HG03460 (cell line): ENCODE measurements at regions not wholly inside any gene's neighbourhood (a gene's known extent, or its start where the extent isn't known, plus 50 kb on each side); places are given as distances from the start of the nearest gene placed in this dataset.

Experiments
- ATAC-seq: cut with Tn5 transposase; IDR thresholded peaks from one replicate; pipeline ENCODE4 v1.9.1; 2021; ENCODE audit not compliant: unreplicated experiment

- no peak for ATAC-seq
Measured at GRCh38 chr3:27935492-27935891, 213.4 kb upstream of the EOMES start.

GRCh38 chr3:27939521-27939920 is 217.4 kb upstream of the EOMES start:
- ATAC-seq = no peak

GRCh38 chr3:27939940-27940339 is 217.8 kb upstream of the EOMES start:
- ATAC-seq = no peak

GRCh38 chr3:27943106-27943505 is 221.0 kb upstream of the EOMES start:
- no peak for ATAC-seq

- no peak for ATAC-seq
Measured at GRCh38 chr3:27945229-27945628, 223.1 kb upstream of the EOMES start.

GRCh38 chr3:27960133-27960532 is 238.0 kb upstream of the EOMES start:
- ATAC-seq = no peak

GRCh38 chr3:27963519-27963918 is 241.4 kb upstream of the EOMES start:
- no peak for ATAC-seq

- ATAC-seq = no peak
Measured at GRCh38 chr3:27971600-27971999, 249.5 kb upstream of the EOMES start.

- ATAC-seq = no peak
Measured at GRCh38 chr3:27976933-27977332, 254.8 kb upstream of the EOMES start.

GRCh38 chr3:27978440-27978839 is 256.3 kb upstream of the EOMES start:
- ATAC-seq = no peak

- no peak for ATAC-seq
Measured at GRCh38 chr3:27985369-27986035, 255.9 kb upstream of the CMC1 start.

- ATAC-seq = no peak
Measured at GRCh38 chr3:27986234-27986879, 255.1 kb upstream of the CMC1 start.

- no peak for ATAC-seq
Measured at GRCh38 chr3:27990324-27990723, 251.1 kb upstream of the CMC1 start.

- ATAC-seq = no peak
Measured at GRCh38 chr3:27990837-27991236, 250.6 kb upstream of the CMC1 start.

- ATAC-seq = no peak
Measured at GRCh38 chr3:27993051-27993450, 248.4 kb upstream of the CMC1 start.

- no peak for ATAC-seq
Measured at GRCh38 chr3:28000608-28001007, 240.8 kb upstream of the CMC1 start.

GRCh38 chr3:28008235-28008634 is 233.2 kb upstream of the CMC1 start:
- no peak for ATAC-seq

GRCh38 chr3:28012830-28013229 is 228.6 kb upstream of the CMC1 start:
- ATAC-seq = no peak

- no peak for ATAC-seq
Measured at GRCh38 chr3:28013864-28014473, 227.4 kb upstream of the CMC1 start.

- ATAC-seq = no peak
Measured at GRCh38 chr3:28018925-28019718, 222.3 kb upstream of the CMC1 start.

GRCh38 chr3:28019740-28020139 is 221.7 kb upstream of the CMC1 start:
- no peak for ATAC-seq

GRCh38 chr3:28022916-28023315 is 218.5 kb upstream of the CMC1 start:
- no peak for ATAC-seq
